Mucosa of descending colon (tissue), 3 donors: ENCODE measurements at regions not wholly inside any gene's neighbourhood (a gene's known extent, or its start where the extent isn't known, plus 50 kb on each side); places are given as distances from the start of the nearest gene placed in this dataset.

Experiments
- ATAC-seq: fragments of 200-7000 bp; cut with Tn5 transposase; one replicate; pipeline ENCODE4 v1.9.1; 2020; ENCODE audit warnings: mild to moderate bottlenecking, moderate library complexity
- DNase-seq, 3 donors: peaks; one replicate each; pipeline ENCODE4 v3.0.0-alpha.2; 2020
- H3K36me3 ChIP-seq: fragments of 200-600 bp; one replicate; pipeline ENCODE4 v1.8.0; 2021; ENCODE audit warnings: low read depth, mild to moderate bottlenecking
- H3K4me1 ChIP-seq: fragments of 200-600 bp; one replicate; pipeline ENCODE4 v1.8.0; 2021; ENCODE audit warnings: low read depth, mild to moderate bottlenecking
- H3K4me3 ChIP-seq: fragments of 200-600 bp; one replicate; pipeline ENCODE4 v1.8.0; 2021; ENCODE audit warnings: mild to moderate bottlenecking
- H3K9me3 ChIP-seq: fragments of 200-600 bp; one replicate; pipeline ENCODE4 v1.8.0; 2021; ENCODE audit warnings: mild to moderate bottlenecking
- intact Hi-C, 2 donors: fragments of 100-400 bp; cut with DNase I in 1 of 2; cut with micrococcal nuclease in 1 of 2; formaldehyde crosslinking; loops; one replicate each; pipeline versions ENCODE4 v1.11.0 to v1.11.1; 2022; cut with DNase I, micrococcal nuclease
- TF ChIP-seq, protein P1 (sequence below): fragments of 200-600 bp; IDR thresholded peaks from one replicate; pipeline ENCODE4 v1.8.0; 2022; ENCODE audit warnings: antibody characterized with exemption, mild to moderate bottlenecking
- donor health status: DM: no; HTN: no; CAD: no; lungs with moderate emphysema.
- donor health status: DM: no; HTN: no; CAD: no.
- donor health status: DM: no; HTN: yes; CAD: no.

DNA sequence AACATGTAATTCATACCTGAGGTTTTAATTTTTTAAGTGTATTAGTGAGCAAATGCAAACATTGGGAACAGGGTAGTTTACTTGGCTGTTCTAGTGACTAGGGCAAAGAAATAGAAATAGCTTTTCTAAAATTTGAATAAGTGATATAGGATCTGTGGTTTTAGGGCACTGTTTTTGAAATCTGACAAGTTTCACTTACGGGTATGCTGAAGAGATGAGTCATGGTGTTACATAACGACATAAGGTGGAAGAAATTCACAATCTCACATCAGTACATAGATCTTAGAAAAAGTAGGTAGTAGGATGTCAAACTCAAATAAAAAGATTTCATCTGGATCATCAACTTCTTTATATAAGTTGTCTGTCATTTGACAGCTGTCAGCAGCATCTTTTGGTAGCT is 772.3 kb downstream of the MAT2B start:
- H3K4me3 ChIP-seq = no peak overlapping the region
- H3K4me1 ChIP-seq = no peaks in the 10 kb centered on the region
- TF ChIP-seq, protein P1, sequence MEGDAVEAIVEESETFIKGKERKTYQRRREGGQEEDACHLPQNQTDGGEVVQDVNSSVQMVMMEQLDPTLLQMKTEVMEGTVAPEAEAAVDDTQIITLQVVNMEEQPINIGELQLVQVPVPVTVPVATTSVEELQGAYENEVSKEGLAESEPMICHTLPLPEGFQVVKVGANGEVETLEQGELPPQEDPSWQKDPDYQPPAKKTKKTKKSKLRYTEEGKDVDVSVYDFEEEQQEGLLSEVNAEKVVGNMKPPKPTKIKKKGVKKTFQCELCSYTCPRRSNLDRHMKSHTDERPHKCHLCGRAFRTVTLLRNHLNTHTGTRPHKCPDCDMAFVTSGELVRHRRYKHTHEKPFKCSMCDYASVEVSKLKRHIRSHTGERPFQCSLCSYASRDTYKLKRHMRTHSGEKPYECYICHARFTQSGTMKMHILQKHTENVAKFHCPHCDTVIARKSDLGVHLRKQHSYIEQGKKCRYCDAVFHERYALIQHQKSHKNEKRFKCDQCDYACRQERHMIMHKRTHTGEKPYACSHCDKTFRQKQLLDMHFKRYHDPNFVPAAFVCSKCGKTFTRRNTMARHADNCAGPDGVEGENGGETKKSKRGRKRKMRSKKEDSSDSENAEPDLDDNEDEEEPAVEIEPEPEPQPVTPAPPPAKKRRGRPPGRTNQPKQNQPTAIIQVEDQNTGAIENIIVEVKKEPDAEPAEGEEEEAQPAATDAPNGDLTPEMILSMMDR = no peak
- intact Hi-C loops = no loop called here
- ATAC-seq = no peak
- H3K36me3 ChIP-seq = no peaks in the 10 kb centered on the region
- no peak for DNase-seq
- no peaks in the 10 kb centered on the region for H3K9me3 ChIP-seq

DNA sequence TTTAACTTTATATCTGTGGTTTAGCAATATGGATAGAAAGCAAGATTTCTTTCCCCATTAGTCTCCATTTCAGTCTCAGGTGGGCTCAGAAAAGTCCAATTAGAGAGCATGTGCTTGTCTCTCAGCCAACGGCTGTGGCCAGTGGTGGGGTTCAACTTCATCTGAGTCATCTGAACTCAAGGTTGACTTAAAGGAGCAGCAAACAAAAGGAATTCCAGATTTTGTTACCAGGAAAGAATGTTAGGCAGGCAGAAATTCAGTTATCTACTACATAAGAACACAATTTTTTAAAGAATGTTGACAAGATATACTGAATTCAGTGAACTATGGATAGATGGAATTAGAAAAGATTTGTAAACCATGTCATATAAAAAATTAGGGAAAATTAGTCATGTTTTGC is 784.1 kb downstream of the MAT2B start:
- no peak for DNase-seq
- TF ChIP-seq, protein P1 = no peak
- intact Hi-C loops = no loop called here
- Histone ChIP-seq H3K4me3 (no peak overlapping the region), H3K4me1 (no peaks in the 10 kb centered on the region), H3K9me3 (no peaks in the 10 kb centered on the region), H3K36me3 (no peaks in the 10 kb centered on the region)
- ATAC-seq = no peak

DNA sequence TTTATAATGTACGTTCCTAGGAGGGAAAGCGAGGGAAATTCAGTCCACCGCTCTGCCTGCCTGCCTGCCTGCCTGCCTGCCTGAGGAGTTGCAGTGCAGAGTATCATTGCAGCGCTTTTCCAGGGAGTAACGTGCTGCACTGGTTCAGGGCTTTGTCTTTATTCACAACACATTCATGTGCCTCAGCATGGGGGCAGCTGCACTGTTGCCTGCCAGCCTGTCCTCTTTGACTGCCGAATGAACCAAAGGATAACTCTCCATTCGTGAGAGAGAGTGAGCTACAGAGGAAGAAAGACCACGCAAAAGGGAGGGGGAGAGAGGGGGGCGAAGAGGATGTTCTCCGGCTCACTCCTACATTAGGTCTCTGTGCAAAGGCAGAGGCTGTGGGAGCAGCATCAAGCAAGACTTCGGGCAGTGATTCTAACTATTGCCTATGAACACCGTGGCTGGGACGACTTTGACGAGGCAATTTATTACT is 791.2 kb downstream of the MAT2B start:
- Histone ChIP-seq H3K4me3 (no peak overlapping the region), H3K36me3 (no peaks in the 10 kb centered on the region), H3K4me1 (no peaks in the 10 kb centered on the region), H3K9me3 (no peaks in the 10 kb centered on the region)
- DNase-seq (no peak), ATAC-seq (no peak)
- TF ChIP-seq, protein P1 = no peak
- intact Hi-C loops = no loop called here

DNA sequence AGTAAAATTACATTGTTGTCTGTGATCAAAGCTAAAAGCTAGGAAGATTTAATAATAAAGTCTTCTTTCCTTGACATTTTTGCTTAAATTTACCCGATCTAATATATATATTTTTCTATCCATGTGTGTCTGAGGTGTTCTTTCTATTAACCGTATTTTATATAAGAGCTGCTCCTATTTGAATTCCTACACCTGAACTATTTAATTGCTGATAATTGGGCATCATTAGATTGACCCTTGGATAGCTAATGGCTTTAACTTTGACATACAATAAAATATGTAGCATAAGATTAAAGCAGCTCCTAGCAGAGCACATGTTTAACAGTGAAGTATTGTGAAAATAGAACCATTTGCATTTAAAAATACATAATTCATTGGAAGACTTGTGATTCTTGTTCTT is 792.7 kb downstream of the MAT2B start:
- intact Hi-C loops = no loop called here
- Histone ChIP-seq H3K36me3 (no peaks in the 10 kb centered on the region), H3K9me3 (no peaks in the 10 kb centered on the region), H3K4me1 (no peaks in the 10 kb centered on the region), H3K4me3 (no peak overlapping the region)
- ATAC-seq (no peak), DNase-seq (no peak)
- TF ChIP-seq, protein P1 = no peak

DNA sequence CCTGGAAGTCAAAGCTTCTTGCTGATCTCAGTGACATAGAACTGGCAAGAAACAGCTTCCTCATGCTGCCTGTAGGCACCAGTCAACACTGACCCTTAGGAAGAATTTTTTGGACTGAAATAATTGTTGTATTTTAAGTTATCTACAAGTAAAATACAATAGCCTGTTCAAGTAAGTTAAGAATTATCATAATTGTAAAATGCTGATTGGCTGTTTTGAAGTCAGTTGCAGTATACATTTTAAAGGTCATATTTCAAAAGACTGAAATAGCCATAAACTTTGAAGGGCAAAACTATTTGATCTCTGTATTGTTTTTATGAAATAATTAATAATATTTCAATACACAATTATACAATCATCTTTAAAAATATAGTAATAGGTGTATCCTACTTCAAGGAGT is 794.9 kb downstream of the MAT2B start:
- DNase-seq (no peak), ATAC-seq (no peak)
- no peaks in the 10 kb centered on the region for H3K4me1 ChIP-seq
- intact Hi-C loops = no loop called here
- no peaks in the 10 kb centered on the region for H3K36me3 ChIP-seq
- H3K9me3 ChIP-seq = no peaks in the 10 kb centered on the region
- TF ChIP-seq, protein P1 = no peak
- H3K4me3 ChIP-seq = no peak overlapping the region

DNA sequence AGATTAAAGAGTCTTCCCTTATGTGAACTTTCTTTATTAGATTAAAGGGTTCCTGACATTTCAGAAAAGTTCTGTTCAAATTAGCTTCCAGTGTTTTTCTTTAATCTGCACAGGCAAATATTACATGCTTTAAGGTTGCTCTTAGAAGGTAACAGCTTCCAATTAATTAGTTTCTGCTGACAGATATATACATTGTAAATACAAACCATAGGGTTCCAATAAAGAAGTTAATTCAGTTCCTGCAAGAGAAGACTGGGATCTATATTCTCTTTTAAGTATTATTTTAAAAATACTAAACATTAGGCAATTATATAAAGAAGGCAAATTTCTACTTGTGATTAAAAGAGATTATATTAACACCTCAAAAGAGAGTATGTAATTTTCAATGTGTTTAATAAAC is 795.7 kb downstream of the MAT2B start:
- Histone ChIP-seq H3K4me1 (no peaks in the 10 kb centered on the region), H3K36me3 (no peaks in the 10 kb centered on the region), H3K4me3 (no peak overlapping the region), H3K9me3 (no peaks in the 10 kb centered on the region)
- ATAC-seq (no peak), DNase-seq (no peak)
- TF ChIP-seq, protein P1 = no peak
- intact Hi-C loops = no loop called here
